Hematopoietic multipotent progenitor cell treated with erythropoietin and hydrocortisone succinate and interleukin-3 and kit ligand, for 8 days (in vitro differentiated cells): ENCODE measurements at regions not wholly inside any gene's neighbourhood (a gene's known extent, or its start where the extent isn't known, plus 50 kb on each side); places are given as distances from the start of the nearest gene placed in this dataset.
"Not testable (repeated sequence)": the region's sequence is repeated elsewhere in the genome, so short reads cannot be mapped to it uniquely, and the experiment has no call there.

ENCODE experiments used
- DNase-seq: peaks from one replicate; pipeline ENCODE4 v3.0.0-alpha.2; 2015

DNA sequence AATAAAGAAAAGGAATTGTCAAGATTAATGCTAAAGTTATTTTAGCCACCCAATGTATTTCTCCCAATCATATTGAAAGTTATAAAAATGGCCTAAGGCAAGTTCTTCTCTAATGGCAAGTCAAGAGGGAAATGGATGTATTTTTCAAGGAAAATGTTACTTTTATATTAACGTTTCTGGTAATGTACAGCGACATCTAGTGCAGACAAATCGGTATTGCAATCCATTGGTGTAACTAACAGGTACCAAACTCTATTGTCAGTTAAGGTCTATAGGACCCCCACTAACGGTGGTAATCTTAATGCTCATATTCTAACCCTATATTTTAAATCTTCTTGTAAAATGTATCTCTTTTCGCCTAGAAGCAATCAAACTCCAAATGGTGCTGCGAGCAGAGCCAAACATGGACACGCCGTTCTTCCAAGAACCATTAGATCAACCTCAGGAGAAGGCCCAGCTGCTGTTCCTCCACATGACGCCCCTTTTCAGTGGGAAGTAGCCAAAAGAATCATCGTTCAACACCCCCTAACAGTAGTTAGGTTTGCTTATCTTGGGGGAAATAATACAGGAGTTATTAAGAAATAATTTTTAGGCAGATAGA lies 98.5 kb upstream of the PABPC3 start:
- DNase-seq = peak; percentile 62

DNA sequence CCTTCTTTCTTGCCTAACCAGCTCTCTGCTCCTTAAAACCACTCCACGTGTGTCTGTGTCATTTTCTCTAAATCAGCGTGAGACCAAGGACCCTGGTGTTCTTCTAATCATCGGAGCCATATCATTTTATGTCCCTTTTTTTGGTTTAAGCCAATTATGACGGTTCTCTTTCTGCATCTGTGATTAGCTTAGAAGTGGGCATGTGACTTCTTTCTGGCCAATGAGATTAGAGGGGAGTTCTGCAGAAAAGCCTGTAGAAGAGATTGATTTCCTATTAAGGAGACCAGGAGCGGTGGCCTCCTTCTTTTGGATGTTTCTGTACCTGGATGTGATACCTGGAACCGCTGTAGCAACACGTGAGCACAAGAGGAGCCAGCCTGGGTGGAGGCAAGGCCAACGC lies 97.5 kb upstream of the PABPC3 start:
- no peak for DNase-seq

DNA sequence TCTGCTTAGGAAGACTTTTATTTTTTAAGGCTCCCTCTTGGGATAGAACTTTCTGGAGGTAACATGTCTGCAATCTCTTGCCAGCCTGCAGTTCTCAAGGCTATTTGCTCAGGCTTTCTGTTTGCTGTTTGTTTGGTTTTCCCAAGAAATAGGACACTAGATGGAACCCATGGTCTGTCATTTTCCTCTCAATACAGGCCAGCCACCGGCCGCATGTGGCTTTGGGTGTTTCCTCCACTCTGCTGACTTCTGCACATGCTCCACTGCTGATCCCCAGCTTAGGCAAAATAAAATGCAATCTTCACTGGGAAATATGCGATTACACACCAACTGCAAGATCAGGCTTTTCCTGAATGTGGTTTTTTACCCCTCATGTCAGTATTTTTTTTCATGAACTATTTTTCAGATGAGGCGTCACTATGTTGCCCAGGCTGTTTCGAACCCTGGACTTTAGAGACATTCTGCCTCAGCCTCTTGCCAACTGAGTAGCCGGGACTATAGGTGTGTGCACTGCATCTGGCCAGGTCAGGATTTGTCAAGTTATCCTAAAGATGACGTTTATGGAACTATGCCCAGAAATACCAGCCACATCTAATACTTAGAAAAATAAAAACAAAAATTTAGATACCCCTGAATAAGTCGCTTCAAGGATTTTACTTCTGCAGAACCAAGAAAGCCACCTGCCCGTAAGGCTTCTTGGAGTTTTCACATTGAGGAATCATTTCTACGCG lies 94.3 kb upstream of the PABPC3 start:
- peak; percentile 44 for DNase-seq

- not testable (repeated sequence) for DNase-seq
Measured at GRCh38 chr13:25002311-25002710, 93.6 kb upstream of the PABPC3 start.

DNA sequence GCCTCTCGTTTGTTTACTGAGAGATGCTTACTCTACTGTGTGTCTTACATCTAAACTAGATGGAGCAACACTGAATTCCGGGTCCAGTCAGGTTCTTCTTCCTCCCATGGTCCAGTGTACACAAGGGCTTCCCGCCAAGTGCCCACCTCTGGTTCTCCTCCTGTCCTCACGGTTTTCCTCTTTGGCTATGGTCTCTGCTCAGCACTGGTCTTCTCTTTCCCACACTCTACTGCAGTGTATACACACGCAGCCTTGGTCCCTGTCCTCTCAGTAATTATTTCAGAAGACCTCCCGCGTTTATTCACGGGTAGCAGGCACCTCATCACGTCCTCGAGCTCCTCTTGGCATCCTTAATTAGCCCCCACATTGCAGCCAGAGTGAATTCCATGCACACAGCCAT lies 91.4 kb upstream of the PABPC3 start:
- DNase-seq = not testable (repeated sequence)

- peak; percentile 81 for DNase-seq
Measured at GRCh38 chr13:25005050-25005497, 90.9 kb upstream of the PABPC3 start.

DNA sequence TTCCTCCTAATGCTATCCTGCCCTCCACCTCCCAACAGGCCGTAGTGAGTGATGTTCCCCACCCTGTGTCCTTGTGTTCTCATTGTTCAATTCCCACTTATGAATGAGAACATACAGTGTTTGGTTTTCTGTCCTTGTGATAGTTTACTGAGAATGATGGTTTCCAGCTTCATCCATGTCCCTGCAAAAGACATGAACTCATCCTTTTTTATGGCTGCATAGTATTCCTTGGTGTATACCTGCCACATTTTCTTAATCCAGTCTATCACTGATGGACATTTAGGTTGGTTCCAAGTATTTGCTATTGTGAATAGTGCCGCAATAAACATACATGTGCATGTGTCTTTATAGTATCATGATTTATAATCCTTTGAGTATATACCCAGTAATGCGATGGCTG lies 88.5 kb upstream of the PABPC3 start:
- DNase-seq = not testable (repeated sequence)

- peak; percentile 92 for DNase-seq
Measured at GRCh38 chr13:25014398-25014973, 81.5 kb upstream of the PABPC3 start.

DNA sequence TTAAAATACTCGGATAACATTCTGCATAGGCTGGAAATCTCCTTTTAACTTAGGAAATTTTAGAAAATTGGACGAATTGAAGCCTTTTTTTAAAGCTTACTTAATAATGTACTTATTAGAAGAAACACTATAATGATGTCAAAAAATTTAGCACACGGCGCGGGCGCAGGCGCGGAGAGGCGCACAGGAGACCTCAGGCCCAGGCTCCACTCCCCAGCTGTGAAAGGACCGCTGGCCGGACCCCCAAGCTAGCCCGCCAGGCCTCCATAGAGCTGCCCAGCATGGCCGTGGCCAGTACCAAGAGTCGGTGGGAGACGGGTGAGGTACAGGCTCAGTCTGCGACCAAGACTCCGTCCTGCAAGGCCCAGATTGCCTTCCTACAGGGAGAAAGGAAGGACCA lies 78.8 kb upstream of the PABPC3 start:
- DNase-seq = not testable (repeated sequence)

GRCh38 chr13:25017808-25018728 lies 77.9 kb upstream of the PABPC3 start:
- DNase-seq = peak; percentile 93

DNA sequence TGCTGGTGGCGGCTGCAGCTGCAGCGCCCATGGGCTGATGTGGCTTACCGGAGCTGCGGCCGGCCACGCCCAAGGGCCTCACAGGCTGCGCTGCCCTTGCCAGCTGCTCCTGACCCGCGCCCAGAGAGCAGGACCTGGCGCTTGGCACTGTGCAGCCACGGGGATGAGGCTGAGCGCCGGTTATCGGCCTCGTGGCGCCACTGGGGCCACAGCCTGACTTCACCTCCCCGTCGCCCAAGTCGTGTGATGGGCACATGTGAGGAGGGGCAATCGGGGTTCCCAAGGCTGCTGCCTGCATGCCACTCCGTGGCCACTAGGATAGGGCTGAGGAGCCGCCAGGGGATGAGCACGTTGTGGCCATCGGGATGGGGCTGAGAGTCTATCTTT lies 77.2 kb upstream of the PABPC3 start:
- peak; percentile 74 for DNase-seq

DNA sequence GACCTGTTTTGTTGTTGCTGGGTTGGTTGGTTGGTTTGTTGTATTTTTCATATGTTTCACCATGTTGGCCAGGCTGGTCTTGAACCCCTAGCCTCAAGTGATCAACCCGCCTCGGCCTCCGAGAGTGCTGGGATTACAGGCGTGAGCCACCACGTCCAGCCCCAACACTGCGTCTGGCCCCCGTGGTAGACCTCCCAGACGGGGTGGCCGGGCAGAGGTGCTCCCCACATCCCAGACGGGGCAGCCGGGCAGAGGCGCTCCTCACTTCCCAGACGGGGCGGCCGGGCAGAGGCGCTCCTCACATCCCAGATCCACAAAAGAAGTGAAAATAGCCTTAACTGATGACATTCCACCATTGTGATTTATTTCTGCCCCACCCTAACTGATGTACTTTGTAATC lies 76.2 kb upstream of the PABPC3 start:
- not testable (repeated sequence) for DNase-seq

DNA sequence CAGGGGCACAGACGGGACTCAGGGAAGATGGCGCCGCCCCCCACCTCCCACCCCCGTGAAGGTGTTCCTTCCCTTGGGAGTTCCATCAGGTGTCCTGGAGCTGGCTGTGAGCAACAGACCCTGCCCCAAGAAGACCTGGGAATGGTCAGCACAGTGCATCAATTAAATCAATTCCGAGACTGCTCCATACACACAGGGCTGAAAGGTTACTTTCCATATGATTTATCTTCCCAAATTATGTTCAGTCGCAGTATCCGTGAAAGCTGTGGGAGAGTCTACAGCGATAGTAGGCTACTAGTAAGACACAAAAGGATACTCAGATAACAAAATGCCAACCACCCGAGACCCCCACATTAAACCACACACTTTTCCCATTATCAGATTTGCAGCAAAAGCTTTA lies 71.8 kb upstream of the PABPC3 start:
- no peak for DNase-seq

- no peak for DNase-seq
Measured at GRCh38 chr13:25032160-25032559, 63.8 kb upstream of the PABPC3 start.

- no peak for DNase-seq
Measured at GRCh38 chr13:25034173-25034572, 61.8 kb upstream of the PABPC3 start.

GRCh38 chr13:25037057-25037813 lies 58.7 kb upstream of the PABPC3 start:
- DNase-seq = peak; percentile 88

GRCh38 chr13:25042151-25042865 lies 53.6 kb upstream of the PABPC3 start:
- DNase-seq = peak; percentile 74

GRCh38 chr13:25044071-25044470 lies 51.9 kb upstream of the PABPC3 start:
- DNase-seq = no peak
